DMS153 treated with DMSO at 0.1 percent for 48 hours (cell line): ENCODE measurements at regions not wholly inside any gene's neighbourhood (a gene's known extent, or its start where the extent isn't known, plus 50 kb on each side); places are given as distances from the start of the nearest gene placed in this dataset.
"Not testable (repeated sequence)": the region's sequence is repeated elsewhere in the genome, so short reads cannot be mapped to it uniquely, and the experiment has no call there.

ENCODE experiments used
- DNase-seq: peaks from one replicate; lab custom pipeline; 2025; ENCODE audit not compliant: unreplicated experiment; lab: John Stamatoyannopoulos, UW

DNA sequence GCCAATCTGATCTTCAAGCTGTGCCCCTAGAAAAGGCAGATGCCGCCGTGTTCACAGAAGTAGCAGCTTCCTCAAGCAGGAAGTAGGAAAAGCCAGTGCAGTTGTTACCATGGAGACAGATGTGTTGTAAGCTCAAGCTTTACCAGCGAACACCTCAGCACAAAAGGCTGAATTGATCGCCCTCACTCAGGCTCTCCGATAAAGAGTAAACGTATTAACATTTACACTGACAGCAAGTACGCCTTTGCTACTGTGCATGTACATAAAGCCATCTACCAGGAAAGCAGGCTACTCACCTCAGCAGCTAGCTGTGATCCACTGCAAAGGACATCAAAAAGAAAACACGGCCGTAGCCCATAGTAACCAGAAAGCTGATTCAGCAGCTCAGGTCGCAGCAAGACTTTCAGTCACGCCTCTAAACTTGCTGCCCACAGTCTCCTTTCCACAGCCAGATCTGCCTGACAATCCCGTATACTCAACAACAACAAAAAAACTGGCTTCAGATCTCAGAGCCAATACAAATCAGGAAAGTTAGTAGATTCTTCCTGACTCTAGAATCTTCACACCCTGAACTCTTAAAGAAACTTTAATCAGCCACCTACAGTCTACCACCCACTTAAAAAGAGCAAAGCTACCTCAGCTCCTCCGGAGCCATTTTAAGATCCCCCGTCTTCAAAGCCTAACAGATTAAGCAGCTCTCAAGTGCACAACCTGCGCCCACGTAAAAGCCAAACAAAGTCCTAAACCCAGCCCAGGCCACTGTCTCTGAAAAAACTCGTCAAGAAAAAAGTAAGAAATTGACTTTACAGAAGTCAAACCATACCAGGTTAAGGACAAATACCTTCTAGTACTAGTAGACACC, 160.0 kb downstream of the DEFB131A start:
- DNase-seq: peak; percentile 8

- DNase-seq: not testable (repeated sequence)
Measured at GRCh38 chr4:9604893-9605190, 160.6 kb downstream of the DEFB131A start.

DNA sequence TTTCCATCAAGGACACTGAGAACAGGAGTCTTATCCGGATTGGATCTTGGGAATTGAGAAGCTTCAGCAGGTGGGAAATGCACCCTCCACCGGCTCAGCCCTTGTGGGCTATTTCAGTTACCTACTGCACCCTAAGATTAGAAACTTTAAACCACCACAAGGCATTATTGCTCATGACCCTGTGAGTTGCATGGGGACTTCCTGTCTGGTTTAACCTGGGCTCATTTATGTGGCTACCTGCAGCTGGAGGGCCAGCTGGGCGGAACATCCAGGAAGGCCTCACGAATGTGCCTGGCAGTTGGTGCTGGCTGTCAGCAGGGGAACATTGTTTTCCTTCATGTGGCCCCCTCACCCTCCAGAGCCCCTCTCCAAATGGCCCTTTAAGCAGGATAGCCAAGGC, 164.1 kb downstream of the DEFB131A start:
- DNase-seq: no peak

DNA sequence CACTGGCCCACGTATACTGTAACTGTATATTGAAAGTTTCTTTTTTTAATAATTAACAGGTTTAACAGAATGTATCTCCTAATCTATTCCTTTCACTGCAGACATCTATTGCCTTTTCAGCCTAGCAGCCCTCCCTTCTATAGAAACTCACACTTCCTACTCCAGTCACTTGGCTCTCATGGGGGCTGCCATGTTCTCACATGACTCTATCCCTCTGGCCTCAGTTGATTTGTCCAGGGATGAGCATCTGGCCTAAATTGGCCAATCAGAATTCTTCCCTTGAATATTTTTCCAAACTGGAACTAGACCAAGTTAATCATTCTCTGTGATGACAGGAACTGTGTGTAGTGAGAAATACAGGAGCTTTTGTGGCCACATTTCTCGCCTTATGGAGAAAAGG, 166.1 kb downstream of the DEFB131A start:
- DNase-seq: not testable (repeated sequence)

GRCh38 chr4:9611101-9611500, 166.9 kb downstream of the DEFB131A start:
- no peak for DNase-seq

- not testable (repeated sequence) for DNase-seq
Measured at GRCh38 chr4:9636411-9636810, 145.0 kb upstream of the DRD5 start.

GRCh38 chr4:9659678-9660077, 121.8 kb upstream of the DRD5 start:
- not testable (repeated sequence) for DNase-seq

GRCh38 chr4:9660955-9661354, 120.5 kb upstream of the DRD5 start:
- not testable (repeated sequence) for DNase-seq

DNA sequence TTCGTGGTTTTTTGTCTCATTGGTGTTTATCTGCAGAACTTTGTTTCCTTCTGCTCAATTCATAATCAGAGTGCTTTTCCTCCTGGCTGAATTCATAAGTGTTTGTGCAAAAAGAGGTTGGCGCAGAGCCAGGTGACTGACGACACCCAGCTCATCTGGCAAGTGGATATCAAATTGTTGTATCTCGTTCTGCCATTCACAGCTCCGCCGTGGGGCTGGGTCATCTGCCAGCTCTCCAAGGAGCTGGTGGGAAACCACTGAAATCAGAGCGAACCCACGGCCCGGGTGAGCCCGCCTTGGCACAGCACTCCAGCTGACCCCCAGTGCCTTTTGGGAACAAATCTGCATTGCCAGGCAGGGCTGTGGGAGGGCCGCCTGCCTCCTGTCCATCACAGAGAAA, 110.7 kb upstream of the DRD5 start:
- DNase-seq: not testable (repeated sequence)

DNA sequence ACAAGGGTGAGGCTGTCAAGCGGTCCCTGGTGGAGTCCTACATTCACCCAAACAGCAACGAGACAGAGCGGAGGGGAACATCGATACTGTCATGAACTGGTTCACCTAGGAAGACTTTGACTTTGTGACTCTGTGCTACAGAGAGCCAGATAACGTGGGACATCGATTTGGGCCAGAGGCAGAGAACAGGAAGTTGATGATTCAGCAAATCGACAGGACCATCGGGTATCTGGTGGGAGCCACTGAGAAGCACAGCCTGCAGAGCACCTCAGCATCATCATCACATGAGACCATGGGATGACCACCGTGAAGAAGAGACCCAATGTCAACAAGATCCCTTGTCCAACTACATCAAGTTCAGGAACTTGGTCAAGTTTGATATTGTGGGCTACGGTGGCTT, 104.1 kb upstream of the DRD5 start:
- DNase-seq: not testable (repeated sequence)

DNA sequence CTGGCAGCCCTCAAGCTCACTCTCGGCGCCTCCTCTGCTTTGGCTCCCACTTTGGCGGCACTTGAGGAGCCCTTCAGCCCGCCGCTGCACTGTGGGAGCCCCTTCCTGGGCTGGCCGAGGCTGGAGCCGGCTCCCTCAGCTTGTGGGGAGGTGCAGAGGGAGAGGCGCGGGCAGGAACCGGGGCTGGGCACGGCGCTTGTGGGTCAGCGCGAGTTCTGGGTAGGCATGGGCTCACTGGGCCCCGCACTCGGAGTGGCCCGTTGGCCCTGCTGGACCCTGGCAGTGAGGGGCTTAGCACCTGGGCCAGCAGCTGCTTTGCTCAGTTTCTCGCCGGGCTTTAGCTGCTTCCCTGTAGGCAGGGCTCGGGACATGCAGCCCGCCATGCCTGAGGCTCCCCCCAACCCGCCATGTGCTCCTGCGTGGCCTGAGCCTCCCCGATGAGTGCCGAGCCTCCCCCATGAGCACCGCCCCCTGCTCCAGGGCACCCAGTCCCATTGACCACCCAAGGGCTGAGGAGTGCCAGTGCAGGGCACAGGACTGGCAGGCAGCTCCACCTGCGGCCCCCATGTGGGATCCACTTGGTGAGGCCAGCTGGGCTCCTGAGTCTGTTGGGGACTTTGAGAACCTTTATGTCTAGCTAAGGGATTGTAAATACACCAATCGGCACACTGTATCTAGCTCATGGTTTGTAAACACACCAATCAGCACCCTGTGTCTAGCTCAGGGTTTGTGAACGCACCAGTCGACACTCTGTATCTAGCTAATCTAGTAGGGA, 101.5 kb upstream of the DRD5 start:
- no peak for DNase-seq

- not testable (repeated sequence) for DNase-seq
Measured at GRCh38 chr4:9683174-9683573, 98.3 kb upstream of the DRD5 start.

DNA sequence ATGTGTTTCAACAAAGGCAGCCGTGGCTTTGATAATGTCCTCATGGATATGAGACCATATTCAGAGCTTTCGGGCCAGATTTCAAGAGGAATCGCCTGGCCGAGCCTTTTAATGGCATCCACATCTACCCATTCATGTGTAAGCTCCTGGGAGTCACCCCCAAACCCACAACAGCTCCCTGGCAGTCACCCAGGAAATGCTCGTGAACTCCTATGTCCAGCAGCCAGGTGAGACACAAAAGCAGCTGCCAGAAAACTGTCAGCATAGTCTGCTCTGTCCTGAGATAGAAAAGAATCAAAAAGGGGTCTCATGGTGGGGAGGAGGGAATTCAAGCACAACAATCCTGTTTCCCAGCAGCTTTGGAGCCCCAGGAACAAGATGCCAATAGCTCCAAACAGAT, 96.4 kb upstream of the DRD5 start:
- DNase-seq: not testable (repeated sequence)

GRCh38 chr4:9685692-9686091, 95.7 kb upstream of the DRD5 start:
- no peak for DNase-seq

- DNase-seq: not testable (repeated sequence)
Measured at GRCh38 chr4:9690636-9691237, 90.7 kb upstream of the DRD5 start.

DNA sequence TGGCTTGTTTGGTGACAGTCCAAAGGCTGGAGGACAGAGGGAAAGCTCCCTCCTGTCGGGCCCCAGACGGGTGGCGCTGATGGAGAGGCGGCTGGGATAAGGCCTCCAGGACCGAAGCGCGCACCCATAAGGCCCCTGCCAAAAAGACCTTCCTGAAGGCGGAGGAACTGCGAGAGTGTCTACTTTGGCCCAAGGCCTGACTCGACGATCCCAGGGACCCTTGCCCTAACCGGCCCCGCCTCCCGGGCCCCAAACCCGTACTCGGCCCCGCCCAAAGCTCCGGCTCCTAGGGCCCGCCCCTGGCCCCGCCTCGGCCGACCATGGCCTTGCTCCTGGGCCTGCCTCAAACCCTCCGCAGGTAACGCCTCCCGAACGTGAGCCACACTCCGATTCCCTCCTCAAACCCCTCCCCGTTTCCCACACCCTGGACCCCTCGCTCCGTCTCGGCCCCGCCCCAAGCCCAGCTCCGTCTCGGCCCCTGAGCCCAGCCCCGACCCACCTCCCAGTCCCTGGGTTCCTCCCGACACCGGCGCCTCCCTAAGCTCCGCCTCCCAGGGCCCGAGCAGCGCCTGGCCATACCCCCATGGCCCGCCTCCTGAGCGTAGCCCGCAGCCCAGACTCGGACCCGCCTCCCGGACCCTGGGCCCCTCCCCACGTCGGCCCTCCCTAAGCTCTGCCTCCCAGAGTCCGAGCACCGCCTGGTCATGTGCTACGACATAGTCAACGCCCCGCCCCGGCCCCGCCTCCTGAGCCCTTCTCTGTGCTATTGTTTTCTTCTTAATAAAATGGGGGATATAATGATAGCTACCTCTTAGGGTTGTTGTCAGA, 90.0 kb upstream of the DRD5 start:
- DNase-seq: peak; percentile 22

- DNase-seq: not testable (repeated sequence)
Measured at GRCh38 chr4:9692791-9693491, 88.5 kb upstream of the DRD5 start.

DNA sequence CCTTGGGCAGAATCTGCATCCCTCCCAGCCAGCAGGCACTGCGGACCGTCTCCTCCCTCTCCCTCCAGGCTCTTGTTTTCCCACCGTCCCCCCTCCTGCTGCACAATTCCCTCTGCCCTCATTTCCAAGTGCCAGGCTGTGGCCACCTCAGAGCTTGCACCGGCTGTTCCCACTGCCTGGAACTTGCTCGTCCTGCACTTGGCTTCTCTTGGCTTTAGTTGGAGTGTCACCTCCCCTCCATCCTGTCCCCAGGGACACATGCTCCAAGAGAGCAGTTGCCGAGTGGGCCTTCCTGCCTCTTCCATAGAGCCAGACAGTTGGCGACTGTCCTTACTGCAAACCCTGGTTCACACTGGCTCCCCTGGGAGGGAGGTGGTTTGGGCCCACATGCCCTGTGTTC, 87.0 kb upstream of the DRD5 start:
- not testable (repeated sequence) for DNase-seq

GRCh38 chr4:9695994-9696393, 85.4 kb upstream of the DRD5 start:
- not testable (repeated sequence) for DNase-seq

- DNase-seq: not testable (repeated sequence)
Measured at GRCh38 chr4:9696561-9696960, 84.9 kb upstream of the DRD5 start.
